GM20000 (cell line): ENCODE measurements at regions not wholly inside any gene's neighbourhood (a gene's known extent, or its start where the extent isn't known, plus 50 kb on each side); places are given as distances from the start of the nearest gene placed in this dataset.

Experiments used
- DNase-seq: peaks from one replicate; pipeline ENCODE4 v3.0.0; 2012; ENCODE audit warnings: low spot score
- TF ChIP-seq, protein P1 (sequence below): IDR thresholded peaks from 2 replicates; pipeline ENCODE4 v1.5.1; 2012; ENCODE audit warnings: mild to moderate bottlenecking, control low read depth; ENCODE audit errors: extremely low read depth, missing control alignments

DNA sequence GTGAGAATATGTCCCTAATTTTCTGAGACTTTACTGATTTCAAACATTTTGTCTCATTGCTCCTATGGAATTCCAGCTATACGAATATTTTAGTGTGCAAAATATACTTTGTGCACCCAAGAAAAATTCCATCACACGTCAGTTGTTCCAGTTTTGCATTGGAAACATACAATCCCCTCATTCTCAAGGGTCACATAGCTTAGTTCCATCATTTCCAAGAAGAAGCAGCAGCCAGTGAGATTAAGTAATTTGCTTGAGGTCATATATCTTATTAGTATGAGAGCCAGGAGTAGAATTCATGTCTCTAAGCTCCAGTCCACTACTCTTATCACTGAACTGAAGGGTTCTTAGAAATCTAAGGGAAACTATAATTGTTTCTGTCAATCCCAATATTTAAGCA, 746.7 kb upstream of the C9orf72 start:
- DNase-seq: no peak
- TF ChIP-seq, protein P1, sequence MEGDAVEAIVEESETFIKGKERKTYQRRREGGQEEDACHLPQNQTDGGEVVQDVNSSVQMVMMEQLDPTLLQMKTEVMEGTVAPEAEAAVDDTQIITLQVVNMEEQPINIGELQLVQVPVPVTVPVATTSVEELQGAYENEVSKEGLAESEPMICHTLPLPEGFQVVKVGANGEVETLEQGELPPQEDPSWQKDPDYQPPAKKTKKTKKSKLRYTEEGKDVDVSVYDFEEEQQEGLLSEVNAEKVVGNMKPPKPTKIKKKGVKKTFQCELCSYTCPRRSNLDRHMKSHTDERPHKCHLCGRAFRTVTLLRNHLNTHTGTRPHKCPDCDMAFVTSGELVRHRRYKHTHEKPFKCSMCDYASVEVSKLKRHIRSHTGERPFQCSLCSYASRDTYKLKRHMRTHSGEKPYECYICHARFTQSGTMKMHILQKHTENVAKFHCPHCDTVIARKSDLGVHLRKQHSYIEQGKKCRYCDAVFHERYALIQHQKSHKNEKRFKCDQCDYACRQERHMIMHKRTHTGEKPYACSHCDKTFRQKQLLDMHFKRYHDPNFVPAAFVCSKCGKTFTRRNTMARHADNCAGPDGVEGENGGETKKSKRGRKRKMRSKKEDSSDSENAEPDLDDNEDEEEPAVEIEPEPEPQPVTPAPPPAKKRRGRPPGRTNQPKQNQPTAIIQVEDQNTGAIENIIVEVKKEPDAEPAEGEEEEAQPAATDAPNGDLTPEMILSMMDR: no peak

GRCh38 chr9:28320616-28321015, 747.3 kb upstream of the C9orf72 start:
- TF ChIP-seq, protein P1: no peak
- DNase-seq: no peak

DNA sequence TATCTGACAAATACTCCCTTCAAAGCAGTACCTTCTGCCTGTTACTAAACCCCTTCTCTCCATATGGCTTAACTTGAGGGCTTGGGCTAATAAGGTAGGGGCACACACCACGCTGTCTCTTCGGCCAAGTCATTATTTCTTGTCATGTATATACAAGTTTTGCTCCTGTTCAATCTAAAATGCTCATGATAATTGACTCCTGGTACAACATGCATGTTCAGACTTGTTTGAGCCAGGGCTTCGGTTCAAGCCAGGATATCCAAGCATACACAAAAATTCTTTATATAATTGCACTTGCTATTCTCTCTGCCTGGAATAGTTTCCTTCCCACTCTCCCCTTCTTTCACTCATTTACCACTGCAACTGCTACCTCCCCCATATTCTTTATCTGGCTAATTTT, 756.0 kb upstream of the C9orf72 start:
- no peak for DNase-seq
- TF ChIP-seq, protein P1: no peak

- no peak for DNase-seq
- TF ChIP-seq, protein P1: no peak
These were observed 759.4 kb upstream of the C9orf72 start for GRCh38 chr9:28332648-28333047.

DNA sequence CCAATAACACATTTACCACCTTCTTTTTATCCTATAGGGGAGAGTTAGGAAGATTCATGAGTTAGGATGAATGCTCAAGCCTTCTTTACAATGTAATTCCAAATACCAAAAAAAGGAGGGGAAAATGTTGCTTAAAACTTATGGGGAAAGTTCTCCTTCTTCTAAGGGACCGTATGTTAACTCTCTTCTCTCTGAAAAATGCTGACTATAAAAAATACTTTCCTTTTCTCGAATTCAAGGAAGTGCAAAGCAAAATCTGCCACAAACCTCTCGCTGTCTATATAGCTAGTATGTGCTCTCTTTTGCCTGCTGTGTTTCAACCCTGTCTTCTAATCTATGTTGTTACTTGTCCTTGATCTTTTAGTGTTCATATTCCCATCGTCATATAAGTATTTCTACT, 768.6 kb upstream of the C9orf72 start:
- DNase-seq: no peak
- TF ChIP-seq, protein P1: no peak

DNA sequence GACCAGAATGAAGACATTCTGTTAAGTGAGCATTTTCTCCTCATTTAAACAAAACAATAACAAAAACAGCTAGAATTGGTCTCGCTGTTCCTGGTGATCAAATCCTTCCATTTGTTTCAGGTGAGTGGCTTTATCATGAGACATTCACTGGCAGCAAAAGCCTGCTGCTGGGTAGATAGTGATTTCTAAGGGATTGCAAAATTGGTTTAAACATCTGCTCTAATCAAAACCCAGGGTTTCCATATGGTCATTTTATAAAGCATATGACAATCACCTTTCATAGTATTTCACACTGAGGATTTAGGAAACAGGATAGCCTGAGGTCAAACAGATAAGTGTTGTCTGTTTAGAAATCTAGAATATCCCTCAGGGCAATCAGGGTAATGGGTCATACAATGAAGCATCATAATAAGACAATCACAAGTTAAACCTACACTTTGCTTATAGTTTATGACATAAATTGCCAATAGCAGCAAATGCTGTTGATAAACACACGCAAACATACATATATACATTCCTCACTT, 769.6 kb upstream of the C9orf72 start:
- DNase-seq: no peak
- TF ChIP-seq, protein P1: no peak

DNA sequence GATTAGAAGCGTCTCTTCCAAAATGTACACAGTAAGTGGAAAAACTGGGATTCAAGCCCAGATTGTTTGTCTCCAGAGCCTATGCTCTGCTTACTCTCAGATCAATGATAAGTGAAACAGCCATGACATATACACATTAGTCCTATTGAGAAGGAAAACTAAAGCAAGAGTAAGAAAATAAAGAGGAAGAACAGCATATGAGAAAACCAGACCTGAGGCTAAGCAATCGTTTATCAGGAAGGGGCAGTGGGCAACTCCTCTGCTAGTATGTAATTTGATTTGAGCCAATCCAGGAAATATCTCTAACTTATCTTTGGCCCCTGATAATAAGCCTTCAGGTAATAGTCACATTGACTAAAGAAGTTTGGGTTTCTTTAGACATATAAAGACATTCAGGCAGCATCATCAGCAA, 789.9 kb upstream of the C9orf72 start:
- TF ChIP-seq, protein P1: no peak
- no peak for DNase-seq
